A673 (cell line): ENCODE measurements at regions not wholly inside any gene's neighbourhood (a gene's known extent, or its start where the extent isn't known, plus 50 kb on each side); places are given as distances from the start of the nearest gene placed in this dataset.

Source experiments
- CTCF ChIP-seq: fragments of 300-800, 200-600 bp; sonication (generic); conservative IDR thresholded peaks from 2 replicates; pipeline ENCODE4 v1.5.1; 2017; ENCODE audit warnings: low read depth, mild to moderate bottlenecking, antibody characterized with exemption, low read length, moderate library complexity, mixed read lengths
- EZH2 ChIP-seq: fragments of 200-600 bp; sonication (generic); IDR thresholded peaks from 2 replicates; pipeline ENCODE4 v1.6.1; 2017; ENCODE audit warnings: borderline replicate concordance, low read depth, mild to moderate bottlenecking, mixed read lengths, antibody characterized with exemption, low read length; ENCODE audit not compliant: poor library complexity, severe bottlenecking

- TF ChIP-seq CTCF (no peak), EZH2 (no peak)
Observed at GRCh38 chr7:46663025-46663424, 742.0 kb upstream of the IGFBP3 start.
